ENCODE measurements at regions not wholly inside any gene's neighbourhood (a gene's known extent, or its start where the extent isn't known, plus 50 kb on each side); places are given as distances from the start of the nearest gene placed in this dataset.

- H3K4me3 ChIP-seq (ENCODE audit: low read depth, low read length): no peak overlapping the region
- no peaks in the 10 kb centered on the region for H3K9me3 ChIP-seq (ENCODE audit: control insufficient read depth, insufficient read depth, low read depth, low read length)
- TF ChIP-seq ZNF747 (tag by site-specific recombination; IDR thresholded peaks at IDR 0.05) (no peak), RBAK (tag by site-specific recombination; IDR thresholded peaks at IDR 0.05) (no peak), ZNF530 (tag by site-specific recombination; IDR thresholded peaks at IDR 0.05; ENCODE audit: low read depth) (no peak), ZNF529 (tag by site-specific recombination; IDR thresholded peaks at IDR 0.05; ENCODE audit: insufficient replicate concordance) (no peak), ZNF394 (tag by site-specific recombination; IDR thresholded peaks at IDR 0.05; ENCODE audit: borderline replicate concordance) (no peak), ZFP3 (tag by site-specific recombination; IDR thresholded peaks at IDR 0.05; ENCODE audit: low read depth) (no peak), ZNF843 (tag by site-specific recombination; IDR thresholded peaks at IDR 0.05) (no peak), ZNF23 (tag by site-specific recombination; IDR thresholded peaks at IDR 0.05; ENCODE audit: borderline replicate concordance) (no peak), ZNF518A (tag by site-specific recombination; conservative IDR thresholded peaks at IDR 0.05; ENCODE audit: low read depth) (no peak), ZNF26 (tag by site-specific recombination; IDR thresholded peaks at IDR 0.05) (no peak), ZNF596 (tag by site-specific recombination; IDR thresholded peaks at IDR 0.05) (no peak)
- ChIA-PET POLR2A (no interaction called here), CTCF (no interaction called here)
- no peaks in the 10 kb centered on the region for H3K4me1 ChIP-seq (ENCODE audit: control insufficient read depth, insufficient read depth, low read length)
- no peak overlapping the region for H3K27ac ChIP-seq (ENCODE audit: extremely low read depth, low read depth, low read length)
- H3K36me3 ChIP-seq (ENCODE audit: control insufficient read depth in 2 of 2, insufficient read depth in 1 of 2, low read length in 2 of 2): no peaks in the 10 kb centered on the region
Observed at GRCh38 chr2:7607441-7608173, 690.4 kb downstream of the RNF144A start.

DNA sequence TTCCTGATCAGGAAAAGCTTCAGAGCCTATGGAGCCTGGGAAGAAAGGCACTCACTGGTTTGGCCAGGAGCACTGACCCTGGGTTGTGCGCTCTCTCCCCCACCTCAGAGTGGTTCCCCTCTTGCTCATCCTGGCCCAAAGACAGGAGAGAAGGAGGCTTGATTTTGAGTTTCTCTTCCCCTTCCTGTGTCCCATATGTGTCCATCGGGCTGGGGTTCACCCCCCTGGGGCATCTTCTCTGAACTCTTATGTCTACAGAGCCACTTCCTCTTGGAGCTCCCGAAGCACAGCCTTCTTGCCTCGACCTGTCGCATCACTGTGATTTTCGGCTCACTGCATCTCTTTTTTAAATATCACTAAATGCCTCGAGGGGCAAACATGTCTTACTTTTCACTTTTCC is 692.3 kb downstream of the RNF144A start:
- Histone ChIP-seq H3K4me3 (ENCODE audit: low read depth, low read length) (no peak overlapping the region), H3K27ac (ENCODE audit: extremely low read depth, low read depth, low read length) (no peak overlapping the region), H3K4me1 (ENCODE audit: control insufficient read depth, insufficient read depth, low read length) (no peaks in the 10 kb centered on the region), H3K9me3 (ENCODE audit: control insufficient read depth, insufficient read depth, low read depth, low read length) (no peaks in the 10 kb centered on the region), H3K36me3 (ENCODE audit: control insufficient read depth in 2 of 2, insufficient read depth in 1 of 2, low read length in 2 of 2) (no peaks in the 10 kb centered on the region)
- ChIA-PET CTCF (no interaction called here), POLR2A (no interaction called here)
- TF ChIP-seq KLF16 (tag by site-specific recombination; IDR thresholded peaks at IDR 0.05): no peak
- no peak for TF ChIP-seq ZNF623 (tag by site-specific recombination; IDR thresholded peaks at IDR 0.05)
- TF ChIP-seq ZNF354C (tag by site-specific recombination; IDR thresholded peaks at IDR 0.05; ENCODE audit: borderline replicate concordance, low read depth): no peak
- TF ChIP-seq, protein P1, sequence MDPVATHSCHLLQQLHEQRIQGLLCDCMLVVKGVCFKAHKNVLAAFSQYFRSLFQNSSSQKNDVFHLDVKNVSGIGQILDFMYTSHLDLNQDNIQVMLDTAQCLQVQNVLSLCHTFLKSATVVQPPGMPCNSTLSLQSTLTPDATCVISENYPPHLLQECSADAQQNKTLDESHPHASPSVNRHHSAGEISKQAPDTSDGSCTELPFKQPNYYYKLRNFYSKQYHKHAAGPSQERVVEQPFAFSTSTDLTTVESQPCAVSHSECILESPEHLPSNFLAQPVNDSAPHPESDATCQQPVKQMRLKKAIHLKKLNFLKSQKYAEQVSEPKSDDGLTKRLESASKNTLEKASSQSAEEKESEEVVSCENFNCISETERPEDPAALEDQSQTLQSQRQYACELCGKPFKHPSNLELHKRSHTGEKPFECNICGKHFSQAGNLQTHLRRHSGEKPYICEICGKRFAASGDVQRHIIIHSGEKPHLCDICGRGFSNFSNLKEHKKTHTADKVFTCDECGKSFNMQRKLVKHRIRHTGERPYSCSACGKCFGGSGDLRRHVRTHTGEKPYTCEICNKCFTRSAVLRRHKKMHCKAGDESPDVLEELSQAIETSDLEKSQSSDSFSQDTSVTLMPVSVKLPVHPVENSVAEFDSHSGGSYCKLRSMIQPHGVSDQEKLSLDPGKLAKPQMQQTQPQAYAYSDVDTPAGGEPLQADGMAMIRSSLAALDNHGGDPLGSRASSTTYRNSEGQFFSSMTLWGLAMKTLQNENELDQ (tag by site-specific recombination; IDR thresholded peaks at IDR 0.05; ENCODE audit: low read depth): no peak
- TF ChIP-seq, protein P2, sequence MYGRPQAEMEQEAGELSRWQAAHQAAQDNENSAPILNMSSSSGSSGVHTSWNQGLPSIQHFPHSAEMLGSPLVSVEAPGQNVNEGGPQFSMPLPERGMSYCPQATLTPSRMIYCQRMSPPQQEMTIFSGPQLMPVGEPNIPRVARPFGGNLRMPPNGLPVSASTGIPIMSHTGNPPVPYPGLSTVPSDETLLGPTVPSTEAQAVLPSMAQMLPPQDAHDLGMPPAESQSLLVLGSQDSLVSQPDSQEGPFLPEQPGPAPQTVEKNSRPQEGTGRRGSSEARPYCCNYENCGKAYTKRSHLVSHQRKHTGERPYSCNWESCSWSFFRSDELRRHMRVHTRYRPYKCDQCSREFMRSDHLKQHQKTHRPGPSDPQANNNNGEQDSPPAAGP (tag by site-specific recombination; IDR thresholded peaks at IDR 0.05): no peak
- no peak for TF ChIP-seq ZNF239 (tag by site-specific recombination; IDR thresholded peaks at IDR 0.05)
- TF ChIP-seq EGR2 (tag by site-specific recombination; IDR thresholded peaks at IDR 0.05; ENCODE audit: low read depth): no peak
- no peak for TF ChIP-seq ZNF19 (tag by site-specific recombination; IDR thresholded peaks at IDR 0.05; ENCODE audit: low read depth)
- TF ChIP-seq ZBTB1 (tag by site-specific recombination; IDR thresholded peaks at IDR 0.05): no peak
- no peak for TF ChIP-seq ZNF747 (tag by site-specific recombination; IDR thresholded peaks at IDR 0.05)
- TF ChIP-seq ZNF138 (tag by site-specific recombination; IDR thresholded peaks at IDR 0.05; ENCODE audit: borderline replicate concordance): no peak
- TF ChIP-seq, protein P3, sequence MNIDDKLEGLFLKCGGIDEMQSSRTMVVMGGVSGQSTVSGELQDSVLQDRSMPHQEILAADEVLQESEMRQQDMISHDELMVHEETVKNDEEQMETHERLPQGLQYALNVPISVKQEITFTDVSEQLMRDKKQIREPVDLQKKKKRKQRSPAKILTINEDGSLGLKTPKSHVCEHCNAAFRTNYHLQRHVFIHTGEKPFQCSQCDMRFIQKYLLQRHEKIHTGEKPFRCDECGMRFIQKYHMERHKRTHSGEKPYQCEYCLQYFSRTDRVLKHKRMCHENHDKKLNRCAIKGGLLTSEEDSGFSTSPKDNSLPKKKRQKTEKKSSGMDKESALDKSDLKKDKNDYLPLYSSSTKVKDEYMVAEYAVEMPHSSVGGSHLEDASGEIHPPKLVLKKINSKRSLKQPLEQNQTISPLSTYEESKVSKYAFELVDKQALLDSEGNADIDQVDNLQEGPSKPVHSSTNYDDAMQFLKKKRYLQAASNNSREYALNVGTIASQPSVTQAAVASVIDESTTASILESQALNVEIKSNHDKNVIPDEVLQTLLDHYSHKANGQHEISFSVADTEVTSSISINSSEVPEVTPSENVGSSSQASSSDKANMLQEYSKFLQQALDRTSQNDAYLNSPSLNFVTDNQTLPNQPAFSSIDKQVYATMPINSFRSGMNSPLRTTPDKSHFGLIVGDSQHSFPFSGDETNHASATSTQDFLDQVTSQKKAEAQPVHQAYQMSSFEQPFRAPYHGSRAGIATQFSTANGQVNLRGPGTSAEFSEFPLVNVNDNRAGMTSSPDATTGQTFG (tag by site-specific recombination; IDR thresholded peaks at IDR 0.05; ENCODE audit: borderline replicate concordance): no peak
